ENCODE measurements at regions not wholly inside any gene's neighbourhood (a gene's known extent, or its start where the extent isn't known, plus 50 kb on each side); places are given as distances from the start of the nearest gene placed in this dataset.

- H3K36me3 ChIP-seq (ENCODE audit: control insufficient read depth, insufficient read depth, low read length) = no peaks in the 10 kb centered on the region
- H3K27ac ChIP-seq (ENCODE audit: low read length) = no peak overlapping the region
- 100% methylated on average over 1 of the region's 1 CpG for WGBS (ENCODE audit: insufficient coverage, low lambda C conversion rate)
- H3K4me1 ChIP-seq (ENCODE audit: control insufficient read depth, insufficient read depth, low read length) = no peaks in the 10 kb centered on the region
- no peaks in the 10 kb centered on the region for H3K9me3 ChIP-seq (ENCODE audit: control insufficient read depth, low read depth, low read length)
- DNase-seq = no peak
- no peaks in the 10 kb centered on the region for H3K27me3 ChIP-seq (ENCODE audit: control insufficient read depth, insufficient read depth, low read length)
- no peak overlapping the region for H3K4me3 ChIP-seq (ENCODE audit: low read length)
These were observed 200.6 kb downstream of the PTBP2 start for GRCh38 chr1:96922181-96922580.

- no peaks in the 10 kb centered on the region for H3K36me3 ChIP-seq (ENCODE audit: control insufficient read depth, insufficient read depth, low read length)
- no peak overlapping the region for H3K4me3 ChIP-seq (ENCODE audit: low read length)
- WGBS (ENCODE audit: insufficient coverage, low lambda C conversion rate) = 71% methylated on average over 1 of the region's 1 CpG
- no peaks in the 10 kb centered on the region for H3K4me1 ChIP-seq (ENCODE audit: control insufficient read depth, insufficient read depth, low read length)
- no peak for DNase-seq
- H3K9me3 ChIP-seq (ENCODE audit: control insufficient read depth, low read depth, low read length) = no peaks in the 10 kb centered on the region
- no peaks in the 10 kb centered on the region for H3K27me3 ChIP-seq (ENCODE audit: control insufficient read depth, insufficient read depth, low read length)
- no peak overlapping the region for H3K27ac ChIP-seq (ENCODE audit: low read length)
These were observed 202.2 kb downstream of the PTBP2 start for GRCh38 chr1:96923753-96924152.

- H3K27ac ChIP-seq (ENCODE audit: low read length) = no peak overlapping the region
- H3K27me3 ChIP-seq (ENCODE audit: control insufficient read depth, insufficient read depth, low read length) = no peaks in the 10 kb centered on the region
These were observed 204.6 kb downstream of the PTBP2 start for GRCh38 chr1:96926176-96926575.

GRCh38 chr1:96927125-96927524 is 205.5 kb downstream of the PTBP2 start:
- Histone ChIP-seq H3K27ac (ENCODE audit: low read length) (no peak overlapping the region), H3K4me3 (ENCODE audit: low read length) (no peak overlapping the region), H3K36me3 (ENCODE audit: control insufficient read depth, insufficient read depth, low read length) (no peaks in the 10 kb centered on the region), H3K9me3 (ENCODE audit: control insufficient read depth, low read depth, low read length) (no peaks in the 10 kb centered on the region), H3K27me3 (ENCODE audit: control insufficient read depth, insufficient read depth, low read length) (no peaks in the 10 kb centered on the region), H3K4me1 (ENCODE audit: control insufficient read depth, insufficient read depth, low read length) (no peaks in the 10 kb centered on the region)
- WGBS (ENCODE audit: insufficient coverage, low lambda C conversion rate) = no CpG with 5 or more reads among the region's 3 CpGs
- DNase-seq = no peak

More at GRCh38 chr1:96926176-96926575, 204.6 kb downstream of the PTBP2 start:
- Histone ChIP-seq H3K4me3 (ENCODE audit: low read length) (no peak overlapping the region), H3K36me3 (ENCODE audit: control insufficient read depth, insufficient read depth, low read length) (no peaks in the 10 kb centered on the region), H3K4me1 (ENCODE audit: control insufficient read depth, insufficient read depth, low read length) (no peaks in the 10 kb centered on the region), H3K9me3 (ENCODE audit: control insufficient read depth, low read depth, low read length) (no peaks in the 10 kb centered on the region)
- no peak for DNase-seq

GRCh38 chr1:96931136-96931535 is 209.6 kb downstream of the PTBP2 start:
- Histone ChIP-seq H3K9me3 (ENCODE audit: control insufficient read depth, low read depth, low read length) (no peaks in the 10 kb centered on the region), H3K4me1 (ENCODE audit: control insufficient read depth, insufficient read depth, low read length) (peaks cover 4% of the 10 kb centered on the region), H3K27me3 (ENCODE audit: control insufficient read depth, insufficient read depth, low read length) (no peaks in the 10 kb centered on the region), H3K36me3 (ENCODE audit: control insufficient read depth, insufficient read depth, low read length) (no peaks in the 10 kb centered on the region), H3K4me3 (ENCODE audit: low read length) (no peak overlapping the region), H3K27ac (ENCODE audit: low read length) (no peak overlapping the region)
- DNase-seq = no peak

- peak in 1 of 2 donors; percentile 35 for DNase-seq
- H3K4me3 ChIP-seq (ENCODE audit: low read length) = no peak overlapping the region
- no peaks in the 10 kb centered on the region for H3K9me3 ChIP-seq (ENCODE audit: control insufficient read depth, low read depth, low read length)
- WGBS (ENCODE audit: insufficient coverage, low lambda C conversion rate) = no CpG with 5 or more reads among the region's 3 CpGs
- H3K27me3 ChIP-seq (ENCODE audit: control insufficient read depth, insufficient read depth, low read length) = no peaks in the 10 kb centered on the region
- H3K27ac ChIP-seq (ENCODE audit: low read length) = no peak overlapping the region
- H3K36me3 ChIP-seq (ENCODE audit: control insufficient read depth, insufficient read depth, low read length) = no peaks in the 10 kb centered on the region
- H3K4me1 ChIP-seq (ENCODE audit: control insufficient read depth, insufficient read depth, low read length) = peaks cover 4% of the 10 kb centered on the region
These were observed 212.7 kb downstream of the PTBP2 start for GRCh38 chr1:96934282-96934681.

GRCh38 chr1:96944432-96945092 is 223.0 kb downstream of the PTBP2 start:
- H3K4me1 ChIP-seq (ENCODE audit: control insufficient read depth, insufficient read depth, low read length) = no peaks in the 10 kb centered on the region
- H3K36me3 ChIP-seq (ENCODE audit: control insufficient read depth, insufficient read depth, low read length) = no peaks in the 10 kb centered on the region
- DNase-seq = no peak
- WGBS (ENCODE audit: insufficient coverage, low lambda C conversion rate) = 17% methylated on average over 1 of the region's 2 CpGs
- no peak overlapping the region for H3K4me3 ChIP-seq (ENCODE audit: low read length)
- no peak overlapping the region for H3K27ac ChIP-seq (ENCODE audit: low read length)
- no peaks in the 10 kb centered on the region for H3K9me3 ChIP-seq (ENCODE audit: control insufficient read depth, low read depth, low read length)
- H3K27me3 ChIP-seq (ENCODE audit: control insufficient read depth, insufficient read depth, low read length) = no peaks in the 10 kb centered on the region

- 100% methylated on average over 3 of the region's 6 CpGs for WGBS (ENCODE audit: insufficient coverage, low lambda C conversion rate)
- H3K4me3 ChIP-seq (ENCODE audit: low read length) = no peak overlapping the region
- no peak overlapping the region for H3K27ac ChIP-seq (ENCODE audit: low read length)
- no peak for DNase-seq
- no peaks in the 10 kb centered on the region for H3K27me3 ChIP-seq (ENCODE audit: control insufficient read depth, insufficient read depth, low read length)
- H3K4me1 ChIP-seq (ENCODE audit: control insufficient read depth, insufficient read depth, low read length) = no peaks in the 10 kb centered on the region
- no peaks in the 10 kb centered on the region for H3K9me3 ChIP-seq (ENCODE audit: control insufficient read depth, low read depth, low read length)
- no peaks in the 10 kb centered on the region for H3K36me3 ChIP-seq (ENCODE audit: control insufficient read depth, insufficient read depth, low read length)
These were observed 224.0 kb downstream of the PTBP2 start for GRCh38 chr1:96945509-96946084.

GRCh38 chr1:96955307-96956012 is 233.9 kb downstream of the PTBP2 start:
- H3K4me3 ChIP-seq (ENCODE audit: low read length) = no peak overlapping the region
- H3K9me3 ChIP-seq (ENCODE audit: control insufficient read depth, low read depth, low read length) = no peaks in the 10 kb centered on the region
- H3K27me3 ChIP-seq (ENCODE audit: control insufficient read depth, insufficient read depth, low read length) = no peaks in the 10 kb centered on the region
- H3K4me1 ChIP-seq (ENCODE audit: control insufficient read depth, insufficient read depth, low read length) = no peaks in the 10 kb centered on the region
- DNase-seq = no peak
- no peaks in the 10 kb centered on the region for H3K36me3 ChIP-seq (ENCODE audit: control insufficient read depth, insufficient read depth, low read length)
- no peak overlapping the region for H3K27ac ChIP-seq (ENCODE audit: low read length)
- no CpG with 5 or more reads among the region's 3 CpGs for WGBS (ENCODE audit: insufficient coverage, low lambda C conversion rate)

GRCh38 chr1:96962216-96962615 is 240.6 kb downstream of the PTBP2 start:
- H3K27ac ChIP-seq (ENCODE audit: low read length) = no peak overlapping the region
- no CpG with 5 or more reads among the region's 2 CpGs for WGBS (ENCODE audit: insufficient coverage, low lambda C conversion rate)
- no peak for DNase-seq

More at GRCh38 chr1:96962216-96962615, 240.6 kb downstream of the PTBP2 start:
- no peaks in the 10 kb centered on the region for H3K9me3 ChIP-seq (ENCODE audit: control insufficient read depth, low read depth, low read length)
- no peaks in the 10 kb centered on the region for H3K4me1 ChIP-seq (ENCODE audit: control insufficient read depth, insufficient read depth, low read length)
- H3K4me3 ChIP-seq (ENCODE audit: low read length) = no peak overlapping the region
- no peaks in the 10 kb centered on the region for H3K36me3 ChIP-seq (ENCODE audit: control insufficient read depth, insufficient read depth, low read length)
- no peaks in the 10 kb centered on the region for H3K27me3 ChIP-seq (ENCODE audit: control insufficient read depth, insufficient read depth, low read length)
